Hematopoietic multipotent progenitor cell treated with erythropoietin and hydrocortisone succinate and interleukin-3 and kit ligand, for 17 days (in vitro differentiated cells): ENCODE measurements at regions not wholly inside any gene's neighbourhood (a gene's known extent, or its start where the extent isn't known, plus 50 kb on each side); places are given as distances from the start of the nearest gene placed in this dataset.
"Not testable (repeated sequence)": the region's sequence is repeated elsewhere in the genome, so short reads cannot be mapped to it uniquely, and the experiment has no call there.

ENCODE experiments used
- DNase-seq: peaks from one replicate; pipeline ENCODE4 v3.0.0-alpha.2; 2015; ENCODE audit warnings: low spot score

DNA sequence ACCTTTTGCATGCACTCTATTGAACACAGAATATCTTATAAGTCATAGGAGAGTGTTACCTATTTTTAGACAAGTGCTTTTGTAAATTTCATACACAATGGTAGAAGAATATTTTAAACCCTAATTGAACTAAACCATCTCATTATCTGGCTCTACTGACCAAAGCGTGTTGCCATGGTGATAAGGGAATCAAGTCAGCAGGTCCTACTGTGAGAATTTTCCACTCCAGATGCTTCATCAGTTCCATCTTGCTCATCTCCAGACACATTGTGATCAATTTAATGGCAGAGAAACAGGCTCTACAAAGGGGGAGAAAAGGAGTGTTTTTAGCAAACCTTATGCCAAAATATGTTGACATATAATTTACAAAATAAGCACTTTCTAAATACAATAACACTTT, 621.9 kb upstream of the GHITM start:
- DNase-seq, result no peak

DNA sequence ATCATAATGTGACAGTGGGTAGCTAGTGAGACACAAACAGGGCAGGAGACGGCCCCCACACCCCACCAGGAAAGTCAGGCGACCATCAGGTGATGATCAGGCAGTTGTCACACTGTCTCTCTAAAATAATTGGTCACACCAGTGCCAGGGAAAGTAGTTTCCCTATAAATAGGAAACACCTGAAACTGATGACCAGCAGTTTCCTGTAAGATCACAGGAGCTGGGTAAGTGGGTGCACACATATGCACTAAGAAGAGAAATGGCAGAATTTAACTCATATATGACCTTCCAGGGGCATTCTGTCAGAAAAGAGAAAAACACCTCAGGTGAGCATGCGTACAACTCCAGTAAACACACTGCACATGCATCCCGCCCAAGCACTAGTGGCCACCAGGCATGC, 620.5 kb upstream of the GHITM start:
- DNase-seq, result no peak

DNA sequence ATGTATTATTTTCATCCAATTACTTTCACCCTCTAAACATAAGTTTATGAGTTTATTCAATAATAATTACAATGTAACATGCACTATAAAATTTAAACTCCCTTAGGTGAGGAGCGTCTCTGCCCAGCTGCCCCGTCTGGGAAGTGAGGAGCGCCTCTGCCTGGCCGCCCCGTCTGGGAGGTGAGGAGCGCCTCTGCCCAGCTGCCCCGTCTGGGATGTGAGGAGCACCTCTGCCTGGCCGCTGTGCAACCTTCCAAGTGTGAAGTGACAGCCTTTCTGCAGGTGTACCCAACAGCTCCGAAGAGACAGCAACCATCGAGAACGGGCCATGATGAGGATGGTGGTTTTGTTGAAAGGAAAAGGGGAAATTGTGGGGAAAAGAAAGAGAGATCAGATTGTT, 618.9 kb upstream of the GHITM start:
- DNase-seq, result not testable (repeated sequence)

DNA sequence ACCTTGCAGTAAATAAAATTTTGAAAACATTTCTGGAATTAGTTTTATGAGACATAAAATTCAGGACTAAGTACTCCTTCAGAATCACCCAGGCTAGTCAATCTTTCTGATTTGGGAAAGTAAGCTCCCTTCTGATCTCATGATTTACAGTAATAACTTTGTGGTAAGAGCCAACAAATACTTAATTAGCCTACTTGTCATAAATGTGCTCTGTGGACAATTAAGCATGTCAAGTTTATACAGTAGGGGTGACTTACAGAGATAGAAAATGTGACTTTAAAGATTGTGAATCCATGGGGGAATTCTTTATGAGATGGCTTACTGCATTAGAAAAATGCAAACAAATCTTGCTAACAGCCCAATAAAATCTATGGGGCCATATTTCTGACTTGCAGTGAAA, 616.9 kb upstream of the GHITM start:
- DNase-seq, result no peak

DNA sequence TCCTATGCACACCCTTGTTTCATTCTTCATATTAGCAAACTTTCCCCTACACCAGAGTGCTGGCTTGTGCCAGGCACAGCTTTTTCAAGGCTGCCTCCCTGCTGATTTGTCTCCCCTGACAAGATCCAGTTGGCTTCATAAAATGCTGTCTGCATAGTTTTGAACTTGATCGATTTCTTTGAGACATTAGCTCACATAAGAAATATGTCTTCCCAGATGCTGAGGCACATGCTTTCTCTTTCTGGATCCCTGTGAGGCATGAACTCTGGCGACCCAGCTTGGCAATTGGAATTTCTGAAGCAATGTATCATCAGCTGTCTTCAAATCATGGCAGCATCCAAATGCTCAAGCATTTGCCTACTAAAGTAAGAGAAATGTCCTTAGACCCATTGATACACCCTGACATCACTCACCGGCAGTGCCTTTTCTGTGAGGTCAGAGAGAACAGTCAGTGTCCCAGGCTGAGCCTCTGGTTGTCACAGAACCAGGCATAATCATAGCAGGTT, 616.4 kb upstream of the GHITM start:
- DNase-seq, result no peak

DNA sequence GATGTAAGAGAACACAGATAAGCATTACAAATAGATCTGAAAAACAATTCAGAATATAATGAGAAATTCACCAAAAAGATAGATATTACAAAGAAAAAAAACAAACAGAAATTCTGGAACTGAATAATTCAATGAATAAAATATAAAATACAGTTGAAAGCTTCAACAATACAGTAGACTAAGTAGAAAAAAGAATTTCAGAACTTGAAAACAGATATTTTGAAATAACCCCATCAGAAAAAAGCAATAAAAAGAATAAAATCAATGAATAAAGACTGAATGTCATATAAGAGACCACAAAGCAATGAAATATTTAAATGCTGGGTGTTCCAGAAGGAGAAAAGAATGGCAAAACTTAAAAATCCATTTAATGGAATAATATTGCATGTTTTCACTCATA, 611.4 kb upstream of the GHITM start:
- no peak for DNase-seq

DNA sequence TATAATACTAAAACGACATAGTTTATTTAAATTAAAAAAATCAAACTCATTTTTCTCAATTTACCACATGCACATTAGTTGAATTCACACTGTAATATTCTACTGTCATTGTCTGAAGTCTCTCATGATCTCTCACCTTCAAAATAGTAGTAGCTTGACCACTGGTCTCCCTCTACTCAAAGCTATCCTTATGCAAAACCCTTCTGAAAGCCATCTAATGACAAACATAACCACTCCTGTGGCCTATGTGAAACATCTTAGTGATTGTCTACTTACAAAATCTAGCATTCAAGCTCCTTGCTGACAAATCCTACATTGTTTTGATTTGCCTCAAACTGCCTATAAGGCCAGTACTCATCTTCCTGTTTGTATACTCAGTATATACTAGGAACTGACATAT, 606.0 kb upstream of the GHITM start:
- no peak for DNase-seq

DNA sequence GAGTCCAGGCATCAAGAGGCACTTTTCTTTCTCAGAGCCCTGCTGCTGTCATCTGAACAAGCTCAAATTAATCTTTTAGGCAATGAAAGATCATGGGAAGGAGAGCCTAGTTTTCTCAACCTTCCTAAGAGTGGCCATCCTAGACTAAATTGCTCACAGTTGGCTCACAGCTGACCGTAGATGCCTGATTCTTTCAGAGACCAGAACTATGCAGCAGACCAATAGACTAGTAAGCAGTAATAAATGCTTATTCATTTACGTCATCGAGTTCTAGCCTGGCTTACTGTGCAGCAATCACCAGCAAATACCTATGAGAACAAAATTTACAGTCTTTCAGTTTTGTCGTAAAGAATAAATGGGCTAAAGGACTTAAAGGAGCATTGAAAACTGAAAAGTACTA, 602.9 kb upstream of the GHITM start:
- no peak for DNase-seq

DNA sequence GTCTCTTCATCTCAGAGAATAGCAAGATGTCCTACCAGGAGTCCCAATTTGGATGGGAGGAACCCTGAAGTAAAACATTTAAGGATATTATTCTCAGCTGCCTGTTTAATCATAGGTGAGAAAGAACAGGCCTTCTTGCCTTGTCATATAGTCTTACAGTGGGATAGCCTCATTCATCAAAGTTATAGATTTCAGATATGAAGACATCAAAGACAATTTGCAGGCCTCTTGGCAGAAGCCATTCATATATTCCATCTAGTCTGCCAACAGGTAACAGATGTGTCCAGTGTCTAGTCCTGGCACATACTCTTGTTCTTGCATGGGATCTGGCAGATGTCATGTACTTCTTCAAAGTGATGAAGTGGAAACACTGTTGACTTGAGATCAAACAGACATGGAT, 601.3 kb upstream of the GHITM start:
- no peak for DNase-seq

DNA sequence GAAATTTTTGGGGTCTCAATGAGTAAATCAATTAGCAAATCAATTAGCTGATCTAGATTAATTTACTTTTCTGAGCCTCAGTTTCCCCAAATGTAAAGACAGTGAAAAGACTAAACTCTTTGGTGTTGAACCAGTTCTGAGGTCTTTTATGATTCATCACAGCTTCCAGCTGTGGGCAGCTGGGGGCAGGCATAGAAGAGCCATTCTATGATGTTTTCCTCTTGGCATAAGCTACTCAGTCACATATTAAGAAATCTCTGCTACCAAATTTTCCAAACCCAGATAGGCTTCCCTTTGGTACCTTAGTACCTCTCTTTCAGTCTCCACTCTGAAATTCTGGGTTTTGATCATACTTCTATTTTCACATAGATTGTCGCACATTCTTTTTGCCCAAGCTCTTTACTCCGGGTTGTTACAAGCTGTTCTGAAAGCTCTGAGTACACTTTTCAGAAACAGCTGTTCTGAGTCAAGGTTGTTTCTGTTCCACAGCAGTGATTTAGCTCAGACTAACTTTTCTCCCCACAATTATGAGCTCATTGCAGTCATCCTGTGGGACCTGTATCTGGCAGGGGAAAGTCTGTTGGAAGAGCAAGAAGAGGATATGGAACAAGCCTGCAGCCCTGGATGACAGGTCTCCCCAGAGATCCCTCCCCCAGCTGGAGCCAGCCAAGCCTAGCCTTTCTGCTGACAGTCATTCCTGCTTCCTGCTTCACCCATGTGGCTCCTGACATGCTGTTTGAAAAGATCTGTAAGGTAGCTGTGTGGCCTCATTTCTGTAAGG, 599.6 kb upstream of the GHITM start:
- no peak for DNase-seq

DNA sequence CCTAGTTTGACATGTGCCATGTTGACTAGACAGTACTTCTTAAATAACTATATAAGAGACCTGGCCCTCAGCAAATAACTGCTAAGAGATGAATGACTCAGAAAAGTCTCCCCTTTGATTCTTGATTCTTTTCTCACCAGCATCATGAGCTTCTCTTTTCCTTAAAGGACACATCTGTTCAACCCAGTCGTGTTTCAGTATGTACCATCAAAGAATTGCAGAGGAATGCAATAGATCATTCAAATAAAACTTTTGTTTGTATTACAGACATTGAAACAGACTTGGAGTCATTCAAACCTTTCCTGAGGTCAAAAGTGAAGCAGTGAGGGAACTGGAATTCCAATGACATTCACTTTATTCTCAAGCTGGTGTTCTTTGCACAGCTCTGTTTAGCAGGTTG, 598.3 kb upstream of the GHITM start:
- DNase-seq, result no peak

DNA sequence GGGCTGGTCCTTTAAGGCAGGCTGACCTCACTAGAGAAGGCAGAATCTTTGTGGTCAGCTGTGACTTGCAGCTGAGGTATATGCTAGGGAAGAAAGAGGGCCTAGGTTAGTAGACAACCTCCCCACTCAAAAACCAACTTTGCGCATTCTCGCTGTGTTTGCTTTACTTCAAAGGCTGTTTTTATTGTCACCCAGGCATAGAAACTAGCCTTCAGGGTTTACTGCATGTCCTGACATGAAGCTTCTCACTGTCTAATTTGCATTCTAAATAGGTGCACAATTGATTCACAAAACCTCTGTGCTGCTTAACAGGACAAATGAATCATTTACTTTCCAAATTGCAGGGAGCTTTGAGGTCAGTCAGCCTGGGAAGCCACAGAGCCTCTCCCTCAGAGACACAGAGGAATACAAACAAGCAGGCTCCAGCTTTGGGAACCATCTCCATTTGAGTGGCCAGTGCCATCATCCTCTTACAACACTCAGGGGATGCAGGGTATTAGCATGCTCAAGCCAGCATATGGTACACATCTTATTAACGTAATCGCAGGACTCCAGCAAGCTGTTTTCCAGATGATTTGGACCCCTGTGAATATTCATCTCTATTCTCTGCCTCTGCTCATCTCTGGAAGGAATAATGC, 596.4 kb upstream of the GHITM start:
- DNase-seq, result no peak

DNA sequence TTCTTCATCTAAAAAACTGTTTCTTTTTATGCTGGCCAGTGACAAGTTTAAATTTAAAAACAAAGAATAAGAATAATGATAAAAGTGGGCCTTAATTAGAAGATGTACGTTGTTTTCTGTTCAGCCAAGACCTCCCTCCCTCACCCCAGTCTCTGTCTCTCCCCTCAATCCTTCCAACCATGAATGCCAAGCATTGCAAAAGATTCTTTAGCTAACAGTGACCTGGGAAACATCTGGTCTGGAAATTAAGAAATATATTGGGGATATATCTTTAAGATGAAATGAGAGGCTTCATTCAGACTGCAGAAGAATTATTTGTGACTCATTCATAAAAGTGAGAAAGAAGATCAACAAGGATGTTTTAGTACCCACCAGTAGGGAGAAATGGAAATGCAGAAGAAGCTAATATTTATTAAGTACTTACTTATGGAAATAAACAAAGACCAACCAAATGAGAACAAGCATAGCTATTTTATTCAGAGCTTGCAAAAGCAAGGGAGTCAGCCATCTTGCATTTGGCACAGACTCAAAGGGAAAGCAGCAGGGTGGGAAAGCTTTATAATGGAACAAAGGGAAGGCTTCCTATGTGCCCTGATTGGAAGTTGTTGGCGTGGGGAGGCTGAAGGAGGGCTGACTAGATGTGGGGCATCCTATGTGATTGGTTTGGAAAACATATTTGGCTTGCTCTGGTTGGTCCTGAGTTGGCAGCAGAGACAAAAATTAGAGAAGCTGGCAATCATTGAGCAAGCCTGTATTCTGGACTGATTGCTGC, 595.4 kb upstream of the GHITM start:
- DNase-seq, result no peak

DNA sequence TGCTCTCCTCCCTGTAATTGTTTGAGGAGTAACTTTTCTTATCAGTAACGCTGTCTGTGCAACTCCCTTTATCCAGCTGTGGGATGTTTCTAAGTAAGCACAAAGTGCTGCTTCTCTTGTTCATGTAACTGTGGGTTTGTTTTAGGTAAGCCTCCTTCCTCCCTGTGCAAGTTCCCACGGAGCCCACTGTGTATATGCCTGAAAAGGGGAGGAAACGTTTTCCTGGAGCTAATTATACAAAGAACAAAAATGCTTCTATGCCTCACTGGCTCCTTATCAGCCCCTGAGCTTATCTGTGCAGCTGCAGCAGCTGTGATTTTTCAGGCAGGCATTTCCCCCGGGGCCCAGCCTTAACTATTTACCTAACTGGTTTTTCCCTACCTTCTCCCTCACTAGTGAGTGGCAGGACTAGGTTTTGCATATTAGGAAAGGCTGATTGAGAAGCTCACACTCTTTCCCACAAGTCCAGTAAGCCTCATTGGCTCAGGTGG, 593.4 kb upstream of the GHITM start:
- DNase-seq, result no peak

DNA sequence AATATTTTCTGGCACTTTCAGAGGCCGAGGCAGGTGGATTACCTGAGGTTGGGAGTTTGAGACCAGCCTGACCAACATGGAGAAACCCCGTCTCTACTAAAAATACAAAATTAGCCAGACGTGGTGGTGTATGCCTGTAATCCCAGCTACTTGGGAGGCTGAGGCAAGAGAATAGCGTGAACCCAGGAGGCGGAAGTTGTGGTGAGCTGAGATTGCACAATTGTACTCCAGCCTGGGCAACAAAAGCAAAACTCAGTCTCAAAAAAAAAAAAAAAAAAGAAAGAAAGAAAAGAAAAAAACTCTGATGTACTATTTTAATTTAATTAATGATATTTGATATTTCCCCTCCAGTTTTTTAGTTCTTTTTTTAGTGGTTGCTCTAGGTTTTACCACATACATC, 588.1 kb upstream of the GHITM start:
- not testable (repeated sequence) for DNase-seq

DNA sequence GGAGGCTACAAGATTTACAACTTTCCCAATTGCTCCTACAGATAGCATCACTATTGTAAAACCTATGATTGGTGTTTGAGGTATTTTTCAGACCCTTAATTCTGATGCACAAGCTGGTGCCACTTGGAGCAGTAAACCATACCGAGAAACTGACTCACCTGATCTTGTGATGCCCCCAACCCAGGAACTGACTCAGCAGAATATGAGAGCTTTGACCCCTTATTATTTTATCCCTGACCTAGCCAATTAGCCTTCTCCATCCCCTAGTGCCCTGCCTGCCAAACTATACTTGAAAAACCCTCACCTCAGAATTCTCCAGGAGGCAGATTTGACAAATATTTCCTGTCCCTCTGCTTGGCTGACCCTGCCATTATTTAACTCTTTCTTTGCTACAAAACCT, 585.9 kb upstream of the GHITM start:
- DNase-seq, result no peak

DNA sequence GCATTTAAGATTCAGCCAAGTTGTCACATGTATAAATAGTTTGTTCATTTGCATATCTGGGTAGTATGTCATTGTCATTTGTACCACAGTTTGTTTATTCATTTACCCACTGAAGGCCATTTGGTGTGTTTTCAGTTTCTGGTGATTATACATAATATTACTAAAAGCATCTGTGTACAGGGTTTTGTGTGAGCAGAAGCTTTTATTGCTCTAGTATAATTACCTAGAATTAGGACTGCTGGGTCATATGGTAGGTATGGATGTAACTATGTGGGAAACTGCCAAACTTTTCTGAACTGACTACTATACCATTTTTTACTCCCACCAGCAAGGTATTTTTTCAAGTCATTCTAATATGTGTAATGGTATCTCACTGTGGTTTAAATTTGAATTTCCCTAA, 584.0 kb upstream of the GHITM start:
- no peak for DNase-seq

DNA sequence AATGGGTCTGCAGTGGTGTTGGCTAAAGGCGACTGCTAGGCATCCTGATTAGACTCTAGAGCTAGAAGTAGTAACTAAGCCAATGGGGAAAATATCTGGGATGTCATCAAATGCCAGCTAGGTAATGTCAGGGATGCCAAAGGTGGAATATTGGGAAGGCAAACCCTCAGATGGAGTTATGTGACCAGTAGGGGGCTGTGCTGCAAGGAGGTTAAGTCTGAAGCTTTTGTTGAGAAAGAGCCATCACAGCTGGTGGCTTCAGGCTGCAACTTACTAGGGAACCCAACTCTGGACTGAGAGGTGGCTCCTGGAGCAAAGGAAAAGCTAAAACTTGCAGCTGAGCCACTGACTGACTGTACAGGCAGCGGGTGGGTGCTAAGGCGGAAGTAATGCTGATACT, 576.9 kb upstream of the GHITM start:
- DNase-seq, result no peak

DNA sequence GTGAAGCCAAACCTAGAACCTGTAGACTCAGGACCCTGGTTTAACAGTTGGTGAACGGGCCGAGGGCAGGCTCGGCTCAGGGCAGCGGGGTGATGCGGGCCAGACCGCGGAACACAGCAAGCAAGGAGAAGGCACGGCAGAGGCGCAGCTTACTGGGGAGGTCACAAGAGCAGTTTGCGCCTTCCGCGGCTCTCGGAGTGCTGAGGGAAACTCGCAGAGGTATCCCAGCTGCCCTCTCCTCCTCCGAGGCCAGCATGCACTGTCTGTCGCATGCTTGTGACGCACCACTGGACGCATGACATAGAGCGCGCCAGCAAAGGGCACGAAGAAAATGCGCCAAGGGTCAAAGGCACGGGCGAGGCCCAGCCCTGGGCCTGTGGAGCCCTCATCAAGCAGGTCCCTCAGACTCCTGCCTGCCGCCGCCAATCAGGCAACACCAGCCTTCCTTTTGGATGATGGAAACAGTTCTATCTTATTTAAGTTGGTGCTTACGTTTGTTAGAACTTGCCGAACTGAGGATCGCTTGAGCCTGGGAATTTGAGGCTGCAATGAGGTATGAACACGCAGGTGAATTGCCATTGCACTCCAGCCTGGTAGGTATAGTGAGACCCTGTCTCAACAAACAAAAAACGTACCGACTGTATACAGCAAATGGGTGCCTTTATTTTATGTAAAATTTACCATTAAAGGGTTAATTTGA, 574.3 kb upstream of the GHITM start:
- no peak for DNase-seq

DNA sequence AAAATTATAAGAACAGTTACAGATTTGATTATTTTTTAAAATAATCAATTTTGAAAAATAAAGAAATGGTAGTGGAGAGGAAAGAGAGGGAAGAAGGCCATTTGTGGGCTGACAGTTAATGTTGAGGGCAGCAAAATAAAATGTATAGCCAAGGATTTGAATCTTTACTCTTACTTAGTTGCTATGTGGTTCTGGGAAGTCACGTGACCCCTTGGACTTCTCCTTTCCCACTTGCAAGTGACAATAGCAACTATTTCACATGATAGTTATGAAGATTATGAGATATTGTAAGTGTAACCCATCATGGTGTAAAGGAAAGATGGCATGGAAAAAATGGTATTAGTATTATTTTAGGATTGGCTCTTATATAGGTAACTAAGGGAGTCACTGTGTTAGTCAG, 567.3 kb upstream of the GHITM start:
- no peak for DNase-seq

DNA sequence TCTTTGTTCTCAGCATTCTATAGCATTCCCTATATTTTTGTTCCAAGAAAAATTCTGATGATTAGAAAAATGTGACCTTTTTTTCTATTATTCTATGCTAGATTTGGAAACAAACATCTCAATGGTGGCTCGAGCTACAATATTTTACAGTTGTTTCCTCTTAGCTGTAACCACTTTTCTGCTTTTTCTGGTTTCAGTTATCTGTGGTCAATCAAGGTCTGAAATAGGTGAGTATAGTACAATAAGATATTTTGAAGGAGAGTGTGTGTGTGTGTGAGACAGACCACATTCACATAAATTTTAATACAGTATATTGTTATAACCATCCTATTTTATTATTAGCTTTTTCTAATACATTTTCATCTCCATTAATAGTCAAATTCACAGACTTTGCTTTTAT, 564.5 kb upstream of the GHITM start:
- DNase-seq, result no peak

DNA sequence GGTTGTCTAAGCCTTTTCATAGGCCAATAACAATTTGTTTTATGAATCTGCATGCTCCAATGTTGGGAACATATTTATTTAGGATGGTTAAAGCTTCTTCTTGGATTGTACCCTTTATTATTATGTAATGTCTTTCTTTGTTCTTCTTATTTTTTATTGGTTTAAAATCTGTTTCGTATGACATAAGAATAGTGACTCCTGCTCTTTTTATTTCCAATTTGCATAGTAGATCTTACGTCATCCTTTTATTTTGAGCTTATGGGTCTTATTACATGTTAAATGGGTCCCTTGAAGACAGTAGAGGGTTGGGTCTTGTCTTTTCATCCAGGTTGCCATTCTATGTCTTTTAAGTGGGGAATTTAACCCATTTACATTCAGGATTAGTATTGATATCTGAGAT, 561.9 kb upstream of the GHITM start:
- no peak for DNase-seq
